ENCODE measurements at regions not wholly inside any gene's neighbourhood (a gene's known extent, or its start where the extent isn't known, plus 50 kb on each side); places are given as distances from the start of the nearest gene placed in this dataset.

DNA sequence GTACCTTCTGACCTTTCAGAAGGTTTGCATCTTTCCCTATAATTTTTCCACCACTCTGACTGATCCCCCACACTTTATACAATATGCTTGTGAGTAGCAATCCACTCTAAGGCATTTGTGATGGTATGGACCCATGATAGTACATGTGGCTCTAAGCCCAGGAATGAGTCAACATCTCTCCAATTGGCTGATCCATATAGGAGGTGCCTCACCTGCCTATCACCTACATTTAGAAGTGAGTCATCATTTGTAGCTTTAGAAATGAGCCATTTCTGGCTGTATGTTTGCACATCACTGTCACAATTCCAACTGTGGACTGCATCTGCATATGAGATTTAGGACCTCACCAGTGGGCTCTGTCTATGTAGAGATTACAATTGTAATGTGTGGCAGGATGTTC lies 133.1 kb upstream of the ZNF91 start:
- Mint-ChIP-seq H3K36me3 (no peaks in the 10 kb centered on the region), H3K27ac (no peak overlapping the region), H3K4me3 (no peak overlapping the region), H3K27me3 (no peaks in the 10 kb centered on the region), H3K9me3 (peaks cover 9 to 41% (median 28%) of the 10 kb centered on the region in 3 donors), H3K4me1 (no peaks in the 10 kb centered on the region)
- no peaks in the 10 kb centered on the region for H3K36me3 ChIP-seq (ENCODE audit: control insufficient read depth in 2 of 2, extremely low read depth in 1 of 2, insufficient read depth in 1 of 2, low read length in 1 of 2)
- H3K4me3 ChIP-seq (ENCODE audit: control insufficient read depth in 1 of 2, extremely low read depth in 1 of 2, low read length in 1 of 2), result no peak overlapping the region
- no peak overlapping the region for H3K27ac ChIP-seq (ENCODE audit: low read length)
- ChIA-PET CTCF (no interaction called here), POLR2A (no interaction called here)
- no peaks in the 10 kb centered on the region for H3K9me3 ChIP-seq
- ATAC-seq (replicated peaks in 1 of 4) (no peak), DNase-seq (no peak)
- no peaks in the 10 kb centered on the region for H3K4me1 ChIP-seq (ENCODE audit: control insufficient read depth in 1 of 2, extremely low read depth in 1 of 2, insufficient read depth in 2 of 2, low read length in 2 of 2)
- no peaks in the 10 kb centered on the region for H3K27me3 ChIP-seq (replicated peaks in 1 of 2; ENCODE audit: control insufficient read depth in 2 of 2, extremely low read depth in 1 of 2, insufficient read depth in 2 of 2, low read length in 1 of 2)

DNA sequence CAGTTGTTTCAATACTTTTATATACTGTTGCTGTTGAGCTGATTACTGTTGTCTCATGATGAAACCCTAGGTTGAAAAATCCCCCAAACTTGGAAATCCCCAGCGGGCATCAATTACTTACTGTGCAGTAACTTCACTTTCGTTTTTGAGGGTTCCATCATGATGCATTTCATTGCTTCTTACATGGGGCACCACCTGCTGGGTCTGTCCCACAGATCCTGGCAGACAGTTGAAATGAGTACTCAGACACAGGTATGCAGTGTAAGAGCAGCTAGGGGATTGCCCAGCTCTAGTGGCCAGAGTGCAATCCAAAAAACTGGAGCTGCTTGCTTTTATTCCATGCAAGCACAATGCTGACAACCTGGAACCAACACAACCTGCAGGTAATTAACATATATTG lies 132.5 kb upstream of the ZNF91 start:
- H3K36me3 Mint-ChIP-seq, result no peaks in the 10 kb centered on the region
- POLR2A ChIA-PET, result no interaction called here
- H3K4me1 Mint-ChIP-seq, result no peaks in the 10 kb centered on the region
- H3K27me3 ChIP-seq (replicated peaks in 1 of 2; ENCODE audit: control insufficient read depth in 2 of 2, extremely low read depth in 1 of 2, insufficient read depth in 2 of 2, low read length in 1 of 2), result no peaks in the 10 kb centered on the region
- CTCF ChIA-PET, result no interaction called here
- no peak overlapping the region for H3K27ac Mint-ChIP-seq
- no peaks in the 10 kb centered on the region for H3K9me3 ChIP-seq
- no peaks in the 10 kb centered on the region for H3K36me3 ChIP-seq (ENCODE audit: control insufficient read depth in 2 of 2, extremely low read depth in 1 of 2, insufficient read depth in 1 of 2, low read length in 1 of 2)
- DNase-seq (peak in 1 of 35 experiments; percentile 1), ATAC-seq (replicated peaks in 1 of 4) (no peak)
- no peaks in the 10 kb centered on the region for H3K4me1 ChIP-seq (ENCODE audit: control insufficient read depth in 1 of 2, extremely low read depth in 1 of 2, insufficient read depth in 2 of 2, low read length in 2 of 2)
- H3K27ac ChIP-seq (ENCODE audit: low read length), result no peak overlapping the region
- H3K27me3 Mint-ChIP-seq, result no peaks in the 10 kb centered on the region
- WGBS (ENCODE audit: insufficient coverage), result 51% methylated on average over 2 of the region's 2 CpGs
- no peak overlapping the region for H3K4me3 Mint-ChIP-seq
- no peak overlapping the region for H3K4me3 ChIP-seq (ENCODE audit: control insufficient read depth in 1 of 2, extremely low read depth in 1 of 2, low read length in 1 of 2)
- peaks cover 9 to 42% (median 28%) of the 10 kb centered on the region in 3 donors for H3K9me3 Mint-ChIP-seq

DNA sequence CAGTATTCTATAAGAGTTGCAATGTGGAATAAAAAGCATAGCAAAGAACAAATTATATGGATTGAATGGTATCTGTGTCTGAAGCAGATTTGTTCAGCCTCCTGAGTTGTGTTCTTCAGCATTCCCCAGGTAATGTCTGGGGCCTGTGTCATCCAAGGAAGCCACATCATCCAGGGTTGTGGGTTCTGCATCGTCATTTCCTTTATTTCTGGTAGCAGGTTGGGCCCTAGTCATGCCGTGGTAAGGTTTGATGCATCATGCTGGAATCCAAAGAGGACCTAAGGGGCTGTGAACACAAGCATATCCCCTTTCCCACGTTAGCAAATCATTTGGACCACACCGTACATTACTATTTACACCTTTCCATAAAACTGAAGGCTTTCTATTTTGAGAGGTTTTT lies 131.0 kb upstream of the ZNF91 start:
- Histone ChIP-seq H3K36me3 (ENCODE audit: control insufficient read depth in 2 of 2, extremely low read depth in 1 of 2, insufficient read depth in 1 of 2, low read length in 1 of 2) (no peaks in the 10 kb centered on the region), H3K9me3 (no peaks in the 10 kb centered on the region), H3K27me3 (replicated peaks in 1 of 2; ENCODE audit: control insufficient read depth in 2 of 2, extremely low read depth in 1 of 2, insufficient read depth in 2 of 2, low read length in 1 of 2) (no peaks in the 10 kb centered on the region), H3K27ac (ENCODE audit: low read length) (no peak overlapping the region), H3K4me1 (ENCODE audit: control insufficient read depth in 1 of 2, extremely low read depth in 1 of 2, insufficient read depth in 2 of 2, low read length in 2 of 2) (no peaks in the 10 kb centered on the region), H3K4me3 (ENCODE audit: control insufficient read depth in 1 of 2, extremely low read depth in 1 of 2, low read length in 1 of 2) (no peak overlapping the region)
- ChIA-PET CTCF (no interaction called here), POLR2A (no interaction called here)
- Mint-ChIP-seq H3K9me3 (peaks cover 5 to 43% (median 25%) of the 10 kb centered on the region in 3 donors), H3K4me1 (no peaks in the 10 kb centered on the region), H3K36me3 (no peaks in the 10 kb centered on the region), H3K27me3 (no peaks in the 10 kb centered on the region), H3K27ac (no peak overlapping the region), H3K4me3 (no peak overlapping the region)
- 57% methylated on average over 2 of the region's 4 CpGs for WGBS (ENCODE audit: insufficient coverage)
- ATAC-seq (replicated peaks in 1 of 4), result no peak
- DNase-seq, result no peak

DNA sequence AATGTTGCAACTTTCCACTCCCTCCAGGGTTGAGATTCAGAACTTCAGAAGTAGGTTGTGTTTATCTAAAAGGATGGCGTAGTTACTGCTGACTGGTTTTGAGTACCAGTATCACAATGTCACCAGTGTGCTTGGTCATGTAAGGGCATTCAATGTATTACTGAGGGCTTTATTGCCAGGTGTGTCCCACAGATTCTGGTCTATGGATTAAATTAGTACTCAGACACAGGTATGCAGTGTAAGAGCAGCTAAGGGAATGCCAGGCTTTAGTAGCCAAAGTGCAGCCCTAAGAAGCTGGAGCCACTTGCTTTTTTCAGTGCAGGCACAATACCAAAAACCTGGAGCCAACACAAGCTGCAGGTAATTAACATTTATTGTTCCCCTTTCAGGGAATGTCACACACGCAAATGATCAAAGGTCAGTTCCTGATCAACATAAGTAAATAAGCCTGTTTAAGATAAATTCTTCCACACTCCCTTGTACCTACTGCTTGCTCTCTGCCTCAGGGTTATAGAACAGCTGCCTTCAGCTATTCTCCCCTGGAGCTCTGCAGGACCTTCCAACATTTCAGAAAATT lies 130.1 kb upstream of the ZNF91 start:
- Histone ChIP-seq H3K4me1 (ENCODE audit: control insufficient read depth in 1 of 2, extremely low read depth in 1 of 2, insufficient read depth in 2 of 2, low read length in 2 of 2) (no peaks in the 10 kb centered on the region), H3K27ac (ENCODE audit: low read length) (no peak overlapping the region), H3K36me3 (ENCODE audit: control insufficient read depth in 2 of 2, extremely low read depth in 1 of 2, insufficient read depth in 1 of 2, low read length in 1 of 2) (no peaks in the 10 kb centered on the region), H3K27me3 (replicated peaks in 1 of 2; ENCODE audit: control insufficient read depth in 2 of 2, extremely low read depth in 1 of 2, insufficient read depth in 2 of 2, low read length in 1 of 2) (no peaks in the 10 kb centered on the region), H3K9me3 (no peaks in the 10 kb centered on the region), H3K4me3 (ENCODE audit: control insufficient read depth in 1 of 2, extremely low read depth in 1 of 2, low read length in 1 of 2) (no peak overlapping the region)
- Mint-ChIP-seq H3K27ac (no peak overlapping the region), H3K4me3 (no peak overlapping the region), H3K36me3 (no peaks in the 10 kb centered on the region), H3K4me1 (no peaks in the 10 kb centered on the region), H3K27me3 (no peaks in the 10 kb centered on the region), H3K9me3 (peaks cover 5 to 40% (median 24%) of the 10 kb centered on the region in 3 donors)
- ChIA-PET POLR2A (no interaction called here), CTCF (no interaction called here)
- DNase-seq, result no peak
- WGBS (ENCODE audit: insufficient coverage), result no CpG with 5 or more reads among the region's 2 CpGs
- no peak for ATAC-seq (replicated peaks in 1 of 4)

DNA sequence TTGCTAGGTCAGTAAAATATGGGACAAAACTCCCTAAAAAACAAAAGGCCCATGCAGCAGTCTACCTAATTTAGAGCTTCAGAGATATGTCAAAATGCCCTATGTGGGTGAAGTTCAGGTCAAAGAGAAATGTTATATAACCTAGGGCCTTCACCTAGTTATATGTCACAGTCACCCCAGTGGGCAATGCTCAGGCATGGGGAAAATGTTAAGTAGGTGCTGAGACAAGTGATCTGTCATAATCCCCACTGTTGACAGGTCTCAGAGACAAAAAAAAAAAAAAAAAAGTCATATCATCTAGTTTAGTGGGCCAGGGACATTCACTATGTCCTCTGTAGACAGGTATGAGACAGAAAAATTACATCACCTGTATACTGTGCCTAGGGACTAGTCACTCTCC lies 128.6 kb upstream of the ZNF91 start:
- Histone ChIP-seq H3K27me3 (replicated peaks in 1 of 2; ENCODE audit: control insufficient read depth in 2 of 2, extremely low read depth in 1 of 2, insufficient read depth in 2 of 2, low read length in 1 of 2) (no peaks in the 10 kb centered on the region), H3K36me3 (ENCODE audit: control insufficient read depth in 2 of 2, extremely low read depth in 1 of 2, insufficient read depth in 1 of 2, low read length in 1 of 2) (no peaks in the 10 kb centered on the region), H3K4me3 (ENCODE audit: control insufficient read depth in 1 of 2, extremely low read depth in 1 of 2, low read length in 1 of 2) (no peak overlapping the region), H3K9me3 (no peaks in the 10 kb centered on the region), H3K4me1 (ENCODE audit: control insufficient read depth in 1 of 2, extremely low read depth in 1 of 2, insufficient read depth in 2 of 2, low read length in 2 of 2) (no peaks in the 10 kb centered on the region), H3K27ac (ENCODE audit: low read length) (no peak overlapping the region)
- Mint-ChIP-seq H3K9me3 (peaks cover 8 to 28% (median 21%) of the 10 kb centered on the region in 3 donors), H3K4me1 (no peaks in the 10 kb centered on the region), H3K4me3 (no peak overlapping the region), H3K27ac (no peak overlapping the region), H3K27me3 (no peaks in the 10 kb centered on the region), H3K36me3 (no peaks in the 10 kb centered on the region)
- POLR2A ChIA-PET, result no interaction called here
- ATAC-seq (replicated peaks in 1 of 4) (no peak), DNase-seq (no peak)
- CTCF ChIA-PET, result no interaction called here

DNA sequence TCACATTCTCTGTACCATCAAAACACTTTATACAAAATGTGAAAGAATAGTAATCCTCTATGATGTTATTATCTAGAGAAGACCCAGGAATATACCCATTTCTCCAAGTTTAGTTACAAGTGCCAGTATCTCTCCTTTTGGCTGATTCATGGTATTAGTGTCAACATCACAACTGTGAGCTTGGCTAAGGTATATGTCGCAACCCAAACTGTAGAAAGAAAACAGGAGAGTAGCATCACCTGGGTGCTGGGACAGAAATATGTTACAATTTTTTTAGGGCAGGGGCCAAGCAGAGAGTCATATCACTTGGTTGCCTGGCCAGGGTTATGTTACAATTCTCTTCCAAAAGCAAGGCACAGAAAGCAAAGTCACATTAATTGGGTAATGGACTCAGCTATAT lies 127.2 kb upstream of the ZNF91 start:
- CTCF ChIA-PET, result no interaction called here
- no peak for DNase-seq
- no peaks in the 10 kb centered on the region for H3K27me3 Mint-ChIP-seq
- WGBS (ENCODE audit: insufficient coverage), result no CpG with 5 or more reads among the region's 1 CpG
- Histone ChIP-seq H3K9me3 (no peaks in the 10 kb centered on the region), H3K27me3 (replicated peaks in 1 of 2; ENCODE audit: control insufficient read depth in 2 of 2, extremely low read depth in 1 of 2, insufficient read depth in 2 of 2, low read length in 1 of 2) (no peaks in the 10 kb centered on the region), H3K4me1 (ENCODE audit: control insufficient read depth in 1 of 2, extremely low read depth in 1 of 2, insufficient read depth in 2 of 2, low read length in 2 of 2) (no peaks in the 10 kb centered on the region), H3K4me3 (ENCODE audit: control insufficient read depth in 1 of 2, extremely low read depth in 1 of 2, low read length in 1 of 2) (no peak overlapping the region), H3K27ac (ENCODE audit: low read length) (no peak overlapping the region), H3K36me3 (ENCODE audit: control insufficient read depth in 2 of 2, extremely low read depth in 1 of 2, insufficient read depth in 1 of 2, low read length in 1 of 2) (no peaks in the 10 kb centered on the region)
- no peak overlapping the region for H3K27ac Mint-ChIP-seq
- ATAC-seq (replicated peaks in 1 of 4), result no peak
- POLR2A ChIA-PET, result no interaction called here
- H3K4me1 Mint-ChIP-seq, result no peaks in the 10 kb centered on the region
- H3K9me3 Mint-ChIP-seq, result peaks cover 4 to 15% (median 10%) of the 10 kb centered on the region in 3 donors
- H3K4me3 Mint-ChIP-seq, result no peak overlapping the region
- no peaks in the 10 kb centered on the region for H3K36me3 Mint-ChIP-seq

DNA sequence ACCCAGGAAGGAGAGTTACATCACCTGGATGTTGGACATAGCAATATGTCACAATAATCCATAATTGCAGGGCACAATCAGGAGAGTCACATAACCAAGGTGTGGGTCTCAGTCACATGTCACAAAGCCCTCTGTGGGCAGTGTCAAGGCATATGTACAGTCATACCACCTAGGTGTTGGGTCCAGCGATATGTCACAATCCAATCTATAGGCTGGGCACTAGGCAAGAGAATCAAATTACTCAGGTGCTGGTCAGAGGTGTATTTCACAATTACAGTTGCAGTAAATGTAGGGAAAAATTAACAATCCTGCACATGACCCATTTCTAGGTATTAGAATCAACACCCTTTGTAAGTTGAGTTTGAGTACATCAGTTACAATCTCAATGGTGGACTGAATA lies 126.2 kb upstream of the ZNF91 start:
- Histone ChIP-seq H3K4me3 (ENCODE audit: control insufficient read depth in 1 of 2, extremely low read depth in 1 of 2, low read length in 1 of 2) (no peak overlapping the region), H3K9me3 (no peaks in the 10 kb centered on the region), H3K27me3 (replicated peaks in 1 of 2; ENCODE audit: control insufficient read depth in 2 of 2, extremely low read depth in 1 of 2, insufficient read depth in 2 of 2, low read length in 1 of 2) (no peaks in the 10 kb centered on the region), H3K27ac (ENCODE audit: low read length) (no peak overlapping the region), H3K4me1 (ENCODE audit: control insufficient read depth in 1 of 2, extremely low read depth in 1 of 2, insufficient read depth in 2 of 2, low read length in 2 of 2) (no peaks in the 10 kb centered on the region), H3K36me3 (ENCODE audit: control insufficient read depth in 2 of 2, extremely low read depth in 1 of 2, insufficient read depth in 1 of 2, low read length in 1 of 2) (no peaks in the 10 kb centered on the region)
- no peak overlapping the region for H3K27ac Mint-ChIP-seq
- H3K4me1 Mint-ChIP-seq, result no peaks in the 10 kb centered on the region
- POLR2A ChIA-PET, result no interaction called here
- H3K36me3 Mint-ChIP-seq, result no peaks in the 10 kb centered on the region
- no CpG with 5 or more reads among the region's 1 CpG for WGBS (ENCODE audit: insufficient coverage)
- peaks cover 4 to 11% (median 7%) of the 10 kb centered on the region in 3 donors for H3K9me3 Mint-ChIP-seq
- no peak overlapping the region for H3K4me3 Mint-ChIP-seq
- H3K27me3 Mint-ChIP-seq, result no peaks in the 10 kb centered on the region
- CTCF ChIA-PET, result no interaction called here
- no peak for DNase-seq
- no peak for ATAC-seq (replicated peaks in 1 of 4)

Measured in T-cell (primary cell).